Neuronal stem cell (in vitro differentiated cells): ENCODE measurements at regions not wholly inside any gene's neighbourhood (a gene's known extent, or its start where the extent isn't known, plus 50 kb on each side); places are given as distances from the start of the nearest gene placed in this dataset.

Experiments
- DNase-seq: peaks from one replicate; pipeline ENCODE4 v3.0.0-alpha.2; 2013; ENCODE audit warnings: low spot score
- H2AFZ ChIP-seq: one replicate; pipeline ENCODE4 v1.6.1; 2013; ENCODE audit warnings: mild to moderate bottlenecking, low read length, inconsistent platforms
- H2AK5ac ChIP-seq: 2 replicates; pipeline ENCODE4 v1.6.1; 2013; ENCODE audit warnings: low read depth, mild to moderate bottlenecking, inconsistent platforms, low read length, moderate library complexity, mixed read lengths
- H2BK120ac ChIP-seq: 2 replicates; pipeline ENCODE4 v1.6.1; 2013; ENCODE audit warnings: low read depth, mild to moderate bottlenecking, inconsistent platforms, low read length, moderate library complexity, mixed read lengths
- H2BK12ac ChIP-seq: one replicate; pipeline ENCODE4 v1.6.1; 2013; ENCODE audit warnings: low read length, inconsistent platforms
- H2BK15ac ChIP-seq: 2 replicates; pipeline ENCODE4 v1.6.1; 2013; ENCODE audit warnings: mild to moderate bottlenecking, low read length, inconsistent platforms, mixed read lengths
- H2BK5ac ChIP-seq: one replicate; pipeline ENCODE4 v1.6.1; 2013; ENCODE audit warnings: inconsistent platforms, mild to moderate bottlenecking, low read length, moderate library complexity
- H3K14ac ChIP-seq: one replicate; pipeline ENCODE4 v1.6.1; 2013; ENCODE audit warnings: low read length, inconsistent platforms
- H3K18ac ChIP-seq: 2 replicates; pipeline ENCODE4 v1.6.1; 2013; ENCODE audit warnings: low read length, inconsistent platforms
- H3K23ac ChIP-seq: 2 replicates; pipeline ENCODE4 v1.6.1; 2013; ENCODE audit warnings: low read depth, mild to moderate bottlenecking, mixed read lengths, low read length, inconsistent platforms; ENCODE audit not compliant: poor library complexity
- H3K27ac ChIP-seq: replicated peaks from 3 replicates; pipeline ENCODE4 v1.5.1; 2013; ENCODE audit warnings: low read length, inconsistent platforms
- H3K27me3 ChIP-seq, 3 experiments: 2 replicates each; pipeline ENCODE4 v1.6.1; 2013; ENCODE audit warnings: low read length in 3 of 3, mild to moderate bottlenecking in 2 of 3, inconsistent platforms in 1 of 3, low read depth in 1 of 3, mixed read lengths in 1 of 3, moderate library complexity in 1 of 3; ENCODE audit not compliant: control insufficient read depth in 3 of 3, insufficient read depth in 3 of 3
- H3K36me3 ChIP-seq, 2 donors: replicated peaks in 1 of 2; 2 replicates each; pipeline ENCODE4 v1.6.1; 2013; ENCODE audit warnings: low read length in 2 of 2; ENCODE audit not compliant: control insufficient read depth in 2 of 2, insufficient read depth in 2 of 2
- H3K4ac ChIP-seq: 2 replicates; pipeline ENCODE4 v1.6.1; 2013; ENCODE audit warnings: inconsistent platforms, mild to moderate bottlenecking, low read length, moderate library complexity
- H3K4me1 ChIP-seq, 2 donors: 1 replicate in 1 of 2; 2 replicates in 1 of 2; pipeline ENCODE4 v1.6.1; 2013; ENCODE audit warnings: low read length in 2 of 2, low read depth in 1 of 2; ENCODE audit not compliant: control insufficient read depth in 2 of 2, insufficient read depth in 1 of 2
- H3K4me2 ChIP-seq: one replicate; pipeline ENCODE4 v1.6.1; 2013; ENCODE audit warnings: mild to moderate bottlenecking, low read length, inconsistent platforms; ENCODE audit not compliant: insufficient read depth, poor library complexity, severe bottlenecking
- H3K4me3 ChIP-seq, 2 donors: 2 replicates each; pipeline ENCODE4 v1.5.1; 2013; ENCODE audit warnings: low read length in 2 of 2, mild to moderate bottlenecking in 2 of 2, inconsistent platforms in 1 of 2, moderate library complexity in 1 of 2
- H3K79me1 ChIP-seq: one replicate; pipeline ENCODE4 v1.6.1; 2013; ENCODE audit warnings: low read depth, mild to moderate bottlenecking, inconsistent platforms, low read length, moderate library complexity
- H3K9ac ChIP-seq: one replicate; pipeline ENCODE4 v1.6.1; 2013; ENCODE audit warnings: mild to moderate bottlenecking, low read depth, low read length, inconsistent platforms; ENCODE audit not compliant: poor library complexity
- H3K9me3 ChIP-seq, 2 donors: replicated peaks in 1 of 2; 2 replicates each; pipeline versions ENCODE3 to v1.6.1; 2013; ENCODE audit warnings: low read length in 2 of 2, mild to moderate bottlenecking in 2 of 2, inconsistent platforms in 1 of 2, low read depth in 1 of 2, mixed read lengths in 1 of 2, moderate library complexity in 1 of 2; ENCODE audit not compliant: control insufficient read depth in 2 of 2, insufficient read depth in 1 of 2
- H4K8ac ChIP-seq: one replicate; pipeline ENCODE4 v1.6.1; 2013; ENCODE audit warnings: low read depth, mild to moderate bottlenecking, inconsistent platforms, low read length, moderate library complexity
- H4K91ac ChIP-seq: one replicate; pipeline ENCODE4 v1.6.1; 2013; ENCODE audit warnings: low read length, low read depth, mild to moderate bottlenecking, inconsistent platforms; ENCODE audit not compliant: poor library complexity
- whole genome bisulfite sequencing, 2 donors: extraction: QIAGEN DNeasy Blood & Tissue Kit; methylation state at CpG; one replicate each; pipeline ENCODE4 v1.1.7; 2013; ENCODE audit warnings: missing lambda C conversion rate in 2 of 2, mixed read lengths in 1 of 2; ENCODE audit not compliant: insufficient read length in 2 of 2, insufficient replicate concordance in 1 of 2; ENCODE audit errors: extremely low coverage in 2 of 2; 5-methylcytosine and 5-hydroxymethylcytosine counted together

DNA sequence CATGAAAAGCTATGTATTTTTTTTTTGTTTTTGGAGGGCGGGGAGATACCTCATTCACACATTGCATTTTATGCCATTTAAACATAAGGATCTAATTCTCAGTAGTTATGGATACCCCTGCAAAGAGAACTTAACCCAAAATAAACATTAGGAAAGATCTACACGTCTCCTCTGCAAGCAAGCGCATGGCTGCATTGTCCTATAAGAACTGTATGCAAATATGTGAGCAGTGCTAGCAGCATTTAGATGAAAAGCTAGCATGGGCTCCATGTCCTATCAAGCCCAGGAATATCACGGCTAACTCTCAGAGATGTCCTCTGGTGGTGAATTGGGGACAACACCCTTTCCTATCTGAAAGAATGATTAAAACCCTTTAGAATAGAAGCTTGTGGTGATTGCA is 292.8 kb downstream of the MEX3B start:
- no peak overlapping the region for H3K14ac ChIP-seq
- no peak for DNase-seq
- no peak overlapping the region for H3K4me3 ChIP-seq
- peaks cover 0 to 10% of the 10 kb centered on the region in 2 donors for H3K4me1 ChIP-seq
- no peak overlapping the region for H2AK5ac ChIP-seq
- no CpG with 5 or more reads among the region's 4 CpGs for WGBS, 2 donors
- no peak overlapping the region for H2BK5ac ChIP-seq
- no peaks in the 10 kb centered on the region for H3K36me3 ChIP-seq
- H2BK15ac ChIP-seq = no peak overlapping the region
- H2BK12ac ChIP-seq = no peak overlapping the region
- no peak overlapping the region for H3K27ac ChIP-seq
- no peak overlapping the region for H3K4ac ChIP-seq
- H3K23ac ChIP-seq = no peak overlapping the region
- no peak overlapping the region for H4K8ac ChIP-seq
- H3K9ac ChIP-seq = no peak overlapping the region
- no peak overlapping the region for H2AFZ ChIP-seq
- H4K91ac ChIP-seq = no peak overlapping the region
- no peaks in the 10 kb centered on the region for H3K9me3 ChIP-seq
- no peak overlapping the region for H3K18ac ChIP-seq
- no peaks in the 10 kb centered on the region for H3K79me1 ChIP-seq
- no peaks in the 10 kb centered on the region for H3K27me3 ChIP-seq
- no peak overlapping the region for H3K4me2 ChIP-seq
- H2BK120ac ChIP-seq = no peak overlapping the region

- H3K23ac ChIP-seq = no peak overlapping the region
- no peaks in the 10 kb centered on the region for H3K36me3 ChIP-seq
- H3K9ac ChIP-seq = no peak overlapping the region
- DNase-seq = no peak
- H2BK15ac ChIP-seq = no peak overlapping the region
- H3K79me1 ChIP-seq = no peaks in the 10 kb centered on the region
- WGBS, 2 donors = no CpG with 5 or more reads among the region's 3 CpGs
- no peak overlapping the region for H4K8ac ChIP-seq
- no peak overlapping the region for H3K18ac ChIP-seq
- H3K14ac ChIP-seq = no peak overlapping the region
- H2BK12ac ChIP-seq = no peak overlapping the region
- no peak overlapping the region for H2BK120ac ChIP-seq
- H3K27ac ChIP-seq = no peak overlapping the region
- no peak overlapping the region for H3K4me2 ChIP-seq
- H3K4me3 ChIP-seq = no peak overlapping the region
- peaks cover 0 to 10% of the 10 kb centered on the region in 2 donors for H3K4me1 ChIP-seq
- no peak overlapping the region for H2AK5ac ChIP-seq
- no peak overlapping the region for H2AFZ ChIP-seq
- H3K9me3 ChIP-seq = no peaks in the 10 kb centered on the region
- H3K27me3 ChIP-seq = no peaks in the 10 kb centered on the region
- no peak overlapping the region for H3K4ac ChIP-seq
- H2BK5ac ChIP-seq = no peak overlapping the region
- no peak overlapping the region for H4K91ac ChIP-seq
These were observed 293.3 kb downstream of the MEX3B start for GRCh38 chr15:81752546-81752942.

DNA sequence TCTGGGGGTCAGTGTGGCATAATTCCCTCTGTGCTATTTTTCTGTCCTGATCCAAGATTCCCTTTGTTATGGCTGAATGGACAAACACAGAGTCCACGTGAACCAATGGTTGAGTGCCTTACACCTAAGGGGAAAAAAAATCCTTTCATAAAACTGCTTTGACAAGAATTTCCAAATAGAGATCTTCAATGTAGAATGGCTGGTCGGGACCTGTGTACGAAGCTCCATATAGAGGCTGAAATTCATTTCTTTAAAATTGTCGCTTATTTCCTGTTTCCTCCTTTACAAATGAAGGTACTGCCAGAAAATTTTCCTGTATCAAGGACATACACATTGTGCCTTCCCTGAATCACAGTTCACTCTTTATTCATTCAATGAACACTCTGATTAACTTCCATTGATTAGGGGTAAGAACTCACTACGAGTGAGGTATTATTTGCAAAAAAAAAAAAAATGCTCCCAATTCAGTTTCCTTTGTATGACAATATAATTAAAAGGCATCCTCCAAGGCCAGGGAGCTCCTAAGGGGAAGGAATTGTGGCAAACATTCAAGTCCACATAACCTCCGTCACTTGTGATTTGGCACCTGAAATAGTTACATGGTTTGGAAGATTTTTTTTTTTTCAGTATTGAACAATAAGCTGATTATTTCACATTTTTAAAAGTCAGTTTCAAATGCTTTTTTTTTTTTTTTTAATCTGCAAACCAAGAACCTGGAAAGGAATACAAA is 293.8 kb downstream of the MEX3B start:
- Histone ChIP-seq H2BK15ac (no peak overlapping the region), H3K4me3 (no peak overlapping the region), H3K4me2 (no peak overlapping the region), H3K27ac (no peak overlapping the region), H2AFZ (no peak overlapping the region), H3K9me3 (no peaks in the 10 kb centered on the region), H4K91ac (no peak overlapping the region), H4K8ac (no peak overlapping the region), H2BK12ac (no peak overlapping the region), H3K4ac (no peak overlapping the region), H3K18ac (no peak overlapping the region), H3K27me3 (no peaks in the 10 kb centered on the region), H3K9ac (no peak overlapping the region), H3K4me1 (peaks cover 0 to 10% of the 10 kb centered on the region in 2 donors), H3K36me3 (no peaks in the 10 kb centered on the region), H3K14ac (no peak overlapping the region), H2AK5ac (no peak overlapping the region), H3K79me1 (no peaks in the 10 kb centered on the region), H2BK5ac (no peak overlapping the region), H2BK120ac (no peak overlapping the region), H3K23ac (no peak overlapping the region)
- WGBS, 2 donors = no CpG with 5 or more reads among the region's 6 CpGs
- no peak for DNase-seq

GRCh38 chr15:81751256-81751655 is 294.6 kb downstream of the MEX3B start:
- no peaks in the 10 kb centered on the region for H3K27me3 ChIP-seq
- no peak overlapping the region for H4K8ac ChIP-seq
- H3K18ac ChIP-seq = no peak overlapping the region
- no peak overlapping the region for H3K23ac ChIP-seq
- H2AK5ac ChIP-seq = no peak overlapping the region
- no peak overlapping the region for H3K14ac ChIP-seq
- H3K4ac ChIP-seq = no peak overlapping the region
- no peak overlapping the region for H2BK5ac ChIP-seq
- H2BK12ac ChIP-seq = no peak overlapping the region
- no peak overlapping the region for H3K27ac ChIP-seq
- no peak for DNase-seq
- H2BK15ac ChIP-seq = no peak overlapping the region
- H3K4me2 ChIP-seq = no peak overlapping the region
- H3K4me3 ChIP-seq = no peak overlapping the region
- H4K91ac ChIP-seq = no peak overlapping the region
- H3K9me3 ChIP-seq = no peaks in the 10 kb centered on the region
- no peak overlapping the region for H3K9ac ChIP-seq
- H3K36me3 ChIP-seq = no peaks in the 10 kb centered on the region
- WGBS, 2 donors = no CpG with 5 or more reads among the region's 7 CpGs
- no peaks in the 10 kb centered on the region for H3K79me1 ChIP-seq
- peaks cover 0 to 10% of the 10 kb centered on the region in 2 donors for H3K4me1 ChIP-seq
- H2BK120ac ChIP-seq = no peak overlapping the region
- H2AFZ ChIP-seq = no peak overlapping the region
